GM23248 (cell line): ENCODE measurements at regions not wholly inside any gene's neighbourhood (a gene's known extent, or its start where the extent isn't known, plus 50 kb on each side); places are given as distances from the start of the nearest gene placed in this dataset.

ENCODE experiments used
- DNase-seq: peaks from one replicate; pipeline ENCODE4 v3.0.0-alpha.2; 2015
- H2AFZ ChIP-seq: fragments of 200-600 bp; sonication (generic); 2 replicates; pipeline ENCODE4 v1.6.1; 2016; ENCODE audit warnings: antibody characterized with exemption
- H3F3A ChIP-seq: fragments of 200-600 bp; sonication (generic); 2 replicates; pipeline ENCODE4 v1.6.1; 2016; ENCODE audit warnings: mild to moderate bottlenecking, antibody characterized with exemption, mixed run types; ENCODE audit not compliant: insufficient read depth
- H3K27ac ChIP-seq: fragments of 200-600 bp; sonication (generic); 2 replicates; pipeline ENCODE4 v1.5.1; 2016; ENCODE audit warnings: mild to moderate bottlenecking
- H3K27me3 ChIP-seq: fragments of 200-600 bp; sonication (generic); replicated peaks from 2 replicates; pipeline ENCODE4 v1.6.1; 2016; ENCODE audit warnings: mild to moderate bottlenecking; ENCODE audit not compliant: insufficient read depth
- H3K36me3 ChIP-seq: fragments of 200-600 bp; sonication (generic); 2 replicates; pipeline ENCODE4 v1.6.1; 2016; ENCODE audit warnings: low read depth, mild to moderate bottlenecking
- H3K4me1 ChIP-seq: fragments of 200-600 bp; sonication (generic); 2 replicates; pipeline ENCODE4 v1.6.1; 2016; ENCODE audit warnings: mild to moderate bottlenecking; ENCODE audit not compliant: insufficient read depth
- H3K4me2 ChIP-seq: fragments of 200-600 bp; sonication (generic); one replicate; pipeline ENCODE4 v1.6.1; 2016; ENCODE audit warnings: mild to moderate bottlenecking; ENCODE audit not compliant: unreplicated experiment
- H3K4me3 ChIP-seq: fragments of 200-600 bp; sonication (generic); 2 replicates; pipeline ENCODE4 v1.5.1; 2016; ENCODE audit warnings: mild to moderate bottlenecking
- H3K79me2 ChIP-seq: fragments of 200-600 bp; sonication (generic); 2 replicates; pipeline ENCODE4 v1.6.1; 2016; ENCODE audit warnings: mild to moderate bottlenecking; ENCODE audit not compliant: insufficient read depth
- H3K9ac ChIP-seq: fragments of 200-600 bp; sonication (generic); 2 replicates; pipeline ENCODE4 v1.6.1; 2016; ENCODE audit warnings: mild to moderate bottlenecking
- H3K9me2 ChIP-seq: fragments of 200-600 bp; sonication (generic); 2 replicates; pipeline ENCODE4 v1.6.1; 2016; ENCODE audit warnings: mixed run types, mild to moderate bottlenecking, moderate library complexity; ENCODE audit not compliant: insufficient read depth
- H3K9me3 ChIP-seq: fragments of 200-600 bp; sonication (generic); one replicate; pipeline ENCODE4 v1.6.1; 2017; ENCODE audit warnings: low read depth
- H4K20me1 ChIP-seq: fragments of 200-600 bp; sonication (generic); 2 replicates; pipeline ENCODE4 v1.6.0; 2016; ENCODE audit not compliant: insufficient read depth
- EZH2 ChIP-seq: fragments of 200-600 bp; sonication (generic); IDR thresholded peaks from 2 replicates; pipeline ENCODE4 v1.6.1; 2018; ENCODE audit warnings: antibody characterized with exemption, mild to moderate bottlenecking; ENCODE audit not compliant: insufficient read depth, poor library complexity, severe bottlenecking
- EZH2phosphoT487 ChIP-seq: fragments of 200-600 bp; sonication (generic); IDR thresholded peaks from 2 replicates; pipeline ENCODE4 v1.6.1; 2018; ENCODE audit warnings: antibody characterized with exemption, moderate library complexity, mild to moderate bottlenecking, low read depth; ENCODE audit not compliant: insufficient read depth
- WGBS, 2 experiments: methylation state at CpG; one replicate each; pipeline ENCODE4 v1.1.6; 2015 to 2017; ENCODE audit warnings: low lambda C conversion rate in 2 of 2, low coverage in 1 of 2; ENCODE audit errors: missing lambda C conversion rate in 2 of 2; 5-methylcytosine and 5-hydroxymethylcytosine counted together
- in situ Hi-C: fragments of 300-500 bp; cut with MboI; formaldehyde crosslinking; loops from 2 replicates; pipeline ENCODE4 v1.15.0; 2020

DNA sequence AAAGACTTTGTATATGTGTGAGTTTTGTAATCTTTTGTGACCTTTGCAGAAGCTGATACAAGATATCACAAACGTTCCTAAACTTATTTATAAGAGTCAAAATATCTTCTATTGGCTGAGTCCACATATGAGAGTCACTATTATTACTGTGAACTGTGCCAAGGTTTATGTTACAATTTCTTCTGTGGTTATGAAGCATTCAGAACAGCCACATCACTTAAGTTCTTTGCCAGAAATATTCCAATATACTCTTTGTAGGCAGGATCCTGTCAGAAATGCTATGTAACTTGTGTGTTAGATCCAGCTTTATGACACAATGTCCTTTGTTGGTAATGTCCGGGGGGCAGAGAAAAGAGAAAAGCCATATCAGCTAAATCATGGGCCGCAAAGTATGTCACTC lies 1030.3 kb upstream of the AMELY start:
- Histone ChIP-seq H2AFZ (no peak overlapping the region), H3K4me3 (no peak overlapping the region), H4K20me1 (no peaks in the 10 kb centered on the region), H3K4me1 (no peaks in the 10 kb centered on the region; the same call in 1 of the 2 replicates), H3K9ac (no peak overlapping the region), H3K27me3 (no peaks in the 10 kb centered on the region), H3K79me2 (no peaks in the 10 kb centered on the region), H3F3A (peaks cover 14% of the 10 kb centered on the region), H3K9me2 (no peaks in the 10 kb centered on the region), H3K9me3 (no peaks in the 10 kb centered on the region), H3K36me3 (no peaks in the 10 kb centered on the region), H3K27ac (no peak overlapping the region), H3K4me2 (no peak overlapping the region)
- 41 to 54% methylated on average over 2 to 3 of the region's 3 CpGs for WGBS, 2 experiments
- TF ChIP-seq EZH2phosphoT487: no peak
- no peak for TF ChIP-seq EZH2
- in situ Hi-C loops: no loop called here
- DNase-seq: peak; percentile 53

DNA sequence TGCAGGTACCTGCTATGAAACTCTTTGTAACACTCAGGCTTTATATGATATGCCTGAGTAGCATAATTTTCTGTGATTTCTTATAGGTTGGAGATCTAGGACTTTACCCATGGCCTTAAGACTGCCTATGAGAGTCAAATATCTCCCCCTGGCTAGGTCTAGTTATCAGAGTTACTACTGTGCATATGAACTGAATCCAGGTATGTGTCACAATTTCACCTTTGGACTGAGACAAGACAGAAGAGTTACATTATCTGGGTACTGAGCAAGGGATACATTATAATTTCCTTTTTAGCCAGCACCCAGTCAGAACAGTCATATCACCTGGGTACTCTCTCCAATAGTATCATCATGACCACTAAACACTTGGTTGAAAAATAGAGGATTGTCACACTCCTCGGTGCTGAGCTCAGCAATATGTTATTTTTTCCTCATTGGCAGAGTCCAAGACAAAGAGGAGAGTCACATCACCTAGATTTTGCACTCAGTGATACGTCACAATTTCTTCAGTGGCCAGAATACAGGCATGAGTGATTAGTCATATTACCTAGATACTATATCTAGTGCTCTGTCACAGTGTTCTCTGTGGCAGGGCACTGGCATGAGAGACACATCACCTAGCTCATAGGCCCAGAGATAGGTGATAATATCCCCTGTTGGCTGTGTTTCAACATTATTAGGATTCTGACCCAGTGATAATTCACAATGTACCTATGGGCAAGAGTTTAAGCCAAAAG lies 1027.6 kb upstream of the AMELY start:
- H3K4me1 ChIP-seq: peaks cover 8% of the 10 kb centered on the region
- TF ChIP-seq EZH2 (no peak), EZH2phosphoT487 (no peak)
- H3K4me3 ChIP-seq: no peak overlapping the region
- whole genome bisulfite sequencing, 2 experiments: 79 to 92% methylated on average over 2 of the region's 2 CpGs
- no peaks in the 10 kb centered on the region for H3K9me2 ChIP-seq
- no peak overlapping the region for H3K4me2 ChIP-seq
- no peaks in the 10 kb centered on the region for H3K79me2 ChIP-seq
- DNase-seq: no peak
- H3K36me3 ChIP-seq: no peaks in the 10 kb centered on the region
- no peaks in the 10 kb centered on the region for H4K20me1 ChIP-seq
- H3F3A ChIP-seq: peaks cover 13% of the 10 kb centered on the region; the same call in 1 of the 2 replicates
- H3K9me3 ChIP-seq: no peaks in the 10 kb centered on the region
- no peak overlapping the region for H2AFZ ChIP-seq
- H3K9ac ChIP-seq: no peak overlapping the region
- in situ Hi-C loops: no loop called here
- H3K27me3 ChIP-seq: no peaks in the 10 kb centered on the region
- no peak overlapping the region for H3K27ac ChIP-seq

DNA sequence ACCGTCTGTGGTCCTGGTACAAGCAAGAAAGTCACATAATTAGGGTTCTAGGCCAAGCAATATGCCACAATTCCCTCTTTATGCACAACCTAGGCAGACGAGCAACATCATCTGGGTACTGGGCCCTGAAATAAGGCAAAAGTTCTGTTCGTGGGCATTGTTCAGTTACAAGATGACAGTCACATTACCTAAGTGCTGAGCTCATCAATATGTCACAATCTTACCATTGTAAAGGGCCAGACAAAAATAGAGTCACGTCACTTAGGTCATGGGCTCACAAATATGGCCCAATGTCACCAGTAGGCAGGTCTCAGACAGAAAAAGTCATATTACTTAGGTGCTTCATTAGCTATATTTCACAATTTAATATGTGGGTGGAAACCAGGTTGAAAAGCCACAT lies 1025.3 kb upstream of the AMELY start:
- 88 to 98% methylated on average over 3 to 4 of the region's 4 CpGs for WGBS, 2 experiments
- TF ChIP-seq EZH2phosphoT487 (no peak), EZH2 (no peak)
- H3F3A ChIP-seq: peaks cover 9% of the 10 kb centered on the region; the same call in 1 of the 2 replicates
- peaks cover 8% of the 10 kb centered on the region for H3K4me1 ChIP-seq
- H4K20me1 ChIP-seq: no peaks in the 10 kb centered on the region
- H3K4me2 ChIP-seq: no peak overlapping the region
- H3K9ac ChIP-seq: no peak overlapping the region
- no peak overlapping the region for H2AFZ ChIP-seq
- in situ Hi-C loops: no loop called here
- no peaks in the 10 kb centered on the region for H3K36me3 ChIP-seq
- no peaks in the 10 kb centered on the region for H3K9me3 ChIP-seq
- no peaks in the 10 kb centered on the region for H3K27me3 ChIP-seq
- no peak overlapping the region for H3K27ac ChIP-seq
- no peak overlapping the region for H3K4me3 ChIP-seq
- H3K79me2 ChIP-seq: no peaks in the 10 kb centered on the region
- H3K9me2 ChIP-seq: no peaks in the 10 kb centered on the region
- DNase-seq: no peak

DNA sequence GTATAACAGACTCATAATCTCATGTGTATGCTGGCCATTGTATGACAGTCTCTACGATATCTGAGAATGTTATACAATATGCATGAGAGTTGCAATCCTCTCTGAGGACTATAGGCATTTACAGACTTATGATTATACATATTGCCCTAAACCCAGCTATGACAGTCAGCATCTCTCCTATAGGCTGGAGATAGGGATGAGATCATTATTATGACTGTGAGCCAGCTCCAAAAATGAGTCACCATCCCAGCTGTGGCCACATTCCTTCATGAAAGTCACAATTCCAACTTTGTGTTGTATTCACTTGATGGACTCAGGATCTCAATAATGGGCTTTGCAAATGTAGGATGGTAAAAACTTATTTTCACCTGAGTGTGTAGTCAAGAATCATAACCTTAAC lies 1024.5 kb upstream of the AMELY start:
- in situ Hi-C loops: no loop called here
- DNase-seq: peak; percentile 77
- H3K9me3 ChIP-seq: no peaks in the 10 kb centered on the region

More for the DNA sequence above, 1024.5 kb upstream of the AMELY start:
- no peaks in the 10 kb centered on the region for H4K20me1 ChIP-seq
- no peaks in the 10 kb centered on the region for H3K9me2 ChIP-seq
- 29 to 38% methylated on average over 1 of the region's 1 CpG for WGBS, 2 experiments
- H3K27me3 ChIP-seq: no peaks in the 10 kb centered on the region
- no peaks in the 10 kb centered on the region for H3K36me3 ChIP-seq
- no peak overlapping the region for H3K27ac ChIP-seq
- TF ChIP-seq EZH2phosphoT487 (no peak), EZH2 (no peak)
- H2AFZ ChIP-seq: no peak overlapping the region
- H3K4me1 ChIP-seq: peaks cover 8% of the 10 kb centered on the region; the same call in 1 of the 2 replicates
- H3K4me3 ChIP-seq: no peak overlapping the region
- no peak overlapping the region for H3K4me2 ChIP-seq
- peaks cover 6% of the 10 kb centered on the region; the same call in 1 of the 2 replicates for H3F3A ChIP-seq
- no peaks in the 10 kb centered on the region for H3K79me2 ChIP-seq
- H3K9ac ChIP-seq: no peak overlapping the region
